DOHH2 (cell line): ENCODE measurements at regions not wholly inside any gene's neighbourhood (a gene's known extent, or its start where the extent isn't known, plus 50 kb on each side); places are given as distances from the start of the nearest gene placed in this dataset.

Source experiments
- H3F3A ChIP-seq: fragments of 200-600 bp; sonication (generic), shearing (Covaris generic); 2 replicates; pipeline ENCODE4 v1.6.0; 2016; ENCODE audit warnings: antibody characterized with exemption, mild to moderate bottlenecking; ENCODE audit not compliant: control insufficient read depth, insufficient read depth
- H3K27ac ChIP-seq: fragments of 200-600 bp; sonication (generic); 2 replicates; pipeline ENCODE4 v1.5.1; 2014; ENCODE audit warnings: low read depth, mild to moderate bottlenecking, low read length, moderate library complexity
- H3K27me3 ChIP-seq: fragments of 200-600 bp; sonication (generic); 2 replicates; pipeline ENCODE4 v1.6.1; 2014; ENCODE audit warnings: mild to moderate bottlenecking, low read length, mixed read lengths; ENCODE audit not compliant: control insufficient read depth
- H3K36me3 ChIP-seq: fragments of 200-600 bp; sonication (generic); 2 replicates; pipeline ENCODE4 v1.6.1; 2014; ENCODE audit warnings: mild to moderate bottlenecking, low read length, moderate library complexity, mixed read lengths; ENCODE audit not compliant: control insufficient read depth
- H3K4me1 ChIP-seq: fragments of 200-600 bp; sonication (generic); 2 replicates; pipeline ENCODE4 v1.6.1; 2014; ENCODE audit warnings: mild to moderate bottlenecking, low read length, mixed read lengths; ENCODE audit not compliant: control insufficient read depth
- H3K4me2 ChIP-seq: fragments of 200-600 bp; sonication (generic); 2 replicates; pipeline ENCODE4 v1.6.0; 2014; ENCODE audit warnings: mild to moderate bottlenecking, low read length, moderate library complexity
- H3K4me3 ChIP-seq: fragments of 200-600 bp; sonication (generic); 2 replicates; pipeline ENCODE4 v1.5.1; 2014; ENCODE audit warnings: mild to moderate bottlenecking, low read length, mixed read lengths
- H3K79me2 ChIP-seq: fragments of 200-600 bp; sonication (generic); 2 replicates; pipeline ENCODE4 v1.6.1; 2014; ENCODE audit warnings: mild to moderate bottlenecking, low read length, mixed read lengths; ENCODE audit not compliant: control insufficient read depth
- H3K9me2 ChIP-seq: fragments of 200-600 bp; sonication (generic); replicated peaks from 2 replicates; pipeline ENCODE4 v1.6.1; 2014; ENCODE audit warnings: mild to moderate bottlenecking, low read length, mixed read lengths; ENCODE audit not compliant: control insufficient read depth
- H3K9me3 ChIP-seq: fragments of 200-600 bp; sonication (generic); 2 replicates; pipeline ENCODE4 v1.6.1; 2014; ENCODE audit warnings: antibody characterized with exemption, low read length, mixed read lengths; ENCODE audit not compliant: control insufficient read depth, insufficient read depth
- H4K20me1 ChIP-seq: fragments of 200-600 bp; sonication (generic); 2 replicates; pipeline ENCODE4 v1.6.0; 2014; ENCODE audit warnings: low read depth, mild to moderate bottlenecking, antibody characterized with exemption, low read length, moderate library complexity; ENCODE audit not compliant: control insufficient read depth, insufficient read depth
- CTCF ChIP-seq: fragments of 200-600 bp; sonication (generic); IDR thresholded peaks from one replicate; pipeline ENCODE4 v1.5.1; 2014; ENCODE audit warnings: antibody characterized with exemption, mild to moderate bottlenecking, low read depth, low read length; ENCODE audit not compliant: poor library complexity, severe bottlenecking
- EZH2phosphoT487 ChIP-seq: fragments of 200-600 bp; sonication (generic); IDR thresholded peaks from 2 replicates; pipeline ENCODE4 v1.6.1; 2017; ENCODE audit warnings: borderline replicate concordance, mild to moderate bottlenecking, antibody characterized with exemption, low read length, moderate library complexity, mixed read lengths

DNA sequence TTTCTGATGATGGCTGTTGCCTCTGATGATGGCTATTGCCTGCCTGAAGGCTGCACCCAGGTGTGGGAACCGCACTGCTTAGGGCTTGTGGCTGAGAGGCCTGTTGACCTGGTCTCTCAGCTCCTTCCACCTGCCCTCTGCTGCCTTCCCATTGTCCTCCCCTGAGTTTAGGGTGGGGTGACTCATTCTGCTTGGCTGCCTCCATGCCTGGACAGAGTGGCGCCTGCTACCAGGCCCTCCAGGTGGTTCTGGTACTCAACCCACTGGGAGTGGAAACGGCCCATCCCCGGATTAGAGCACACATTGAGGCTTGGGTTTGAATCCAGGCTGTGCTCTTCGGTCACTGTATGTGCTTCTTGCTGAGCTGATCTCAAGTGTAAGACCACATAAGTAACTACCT, 120.6 kb downstream of the SEM1 start:
- H4K20me1 ChIP-seq = no peaks in the 10 kb centered on the region
- H3K4me1 ChIP-seq = no peaks in the 10 kb centered on the region
- no peak overlapping the region for H3K4me2 ChIP-seq
- H3K79me2 ChIP-seq = no peaks in the 10 kb centered on the region
- H3K9me2 ChIP-seq = no peaks in the 10 kb centered on the region
- H3K27ac ChIP-seq = no peak overlapping the region
- no peaks in the 10 kb centered on the region for H3K27me3 ChIP-seq
- no peaks in the 10 kb centered on the region for H3K36me3 ChIP-seq
- no peak overlapping the region for H3K4me3 ChIP-seq
- TF ChIP-seq EZH2phosphoT487 = no peak
- TF ChIP-seq CTCF = no peak
- H3F3A ChIP-seq = no peaks in the 10 kb centered on the region
- H3K9me3 ChIP-seq = no peaks in the 10 kb centered on the region

DNA sequence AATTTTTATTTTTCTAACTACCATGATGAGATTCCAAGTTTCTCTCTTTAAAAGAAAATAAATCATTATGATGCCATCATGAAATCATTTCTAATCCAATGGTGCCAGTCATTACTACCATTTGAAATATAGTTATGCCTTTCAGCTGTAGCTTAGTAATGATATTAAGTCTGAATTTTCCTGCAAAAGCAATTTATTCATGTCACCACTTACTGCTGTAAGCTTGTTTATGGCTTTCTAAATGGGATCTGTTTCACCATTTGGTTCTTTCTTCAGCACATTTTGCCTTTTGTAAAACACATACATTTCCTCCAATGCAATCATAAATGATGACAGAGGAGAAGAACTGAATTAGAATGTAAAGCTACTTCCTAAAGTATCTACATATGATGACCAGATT, 130.5 kb downstream of the SEM1 start:
- no peaks in the 10 kb centered on the region for H3K4me1 ChIP-seq
- H3K36me3 ChIP-seq = no peaks in the 10 kb centered on the region
- H4K20me1 ChIP-seq = no peaks in the 10 kb centered on the region
- no peak overlapping the region for H3K4me2 ChIP-seq
- no peaks in the 10 kb centered on the region for H3K9me3 ChIP-seq
- H3K9me2 ChIP-seq = no peaks in the 10 kb centered on the region
- TF ChIP-seq EZH2phosphoT487 (no peak), CTCF (no peak)
- no peak overlapping the region for H3K27ac ChIP-seq
- no peaks in the 10 kb centered on the region for H3F3A ChIP-seq
- H3K4me3 ChIP-seq = no peak overlapping the region
- no peaks in the 10 kb centered on the region for H3K79me2 ChIP-seq
- no peaks in the 10 kb centered on the region for H3K27me3 ChIP-seq

GRCh38 chr7:96578606-96579005, 131.0 kb downstream of the SEM1 start:
- no peaks in the 10 kb centered on the region for H3F3A ChIP-seq
- no peaks in the 10 kb centered on the region for H3K27me3 ChIP-seq

More at GRCh38 chr7:96578606-96579005, 131.0 kb downstream of the SEM1 start:
- H3K4me3 ChIP-seq = no peak overlapping the region
- H3K4me1 ChIP-seq = no peaks in the 10 kb centered on the region
- no peaks in the 10 kb centered on the region for H3K36me3 ChIP-seq
- no peaks in the 10 kb centered on the region for H4K20me1 ChIP-seq
- H3K79me2 ChIP-seq = no peaks in the 10 kb centered on the region
- no peak for TF ChIP-seq EZH2phosphoT487
- no peak for TF ChIP-seq CTCF
- H3K9me2 ChIP-seq = no peaks in the 10 kb centered on the region
- H3K9me3 ChIP-seq = no peaks in the 10 kb centered on the region
- no peak overlapping the region for H3K4me2 ChIP-seq
- no peak overlapping the region for H3K27ac ChIP-seq
